ENCODE measurements at regions not wholly inside any gene's neighbourhood (a gene's known extent, or its start where the extent isn't known, plus 50 kb on each side); places are given as distances from the start of the nearest gene placed in this dataset.

GRCh38 chr5:74916831-74917710, 50.9 kb upstream of the FAM169A start:
- no peak for DNase-seq (ENCODE audit: low spot score)

All from AG08395 (cell line).